IPS DF 19.7 (cell line): ENCODE measurements at regions not wholly inside any gene's neighbourhood (a gene's known extent, or its start where the extent isn't known, plus 50 kb on each side); places are given as distances from the start of the nearest gene placed in this dataset.

Experiments
- DNase-seq: peaks from one replicate; pipeline ENCODE4 v3.0.0-alpha.2; 2013; ENCODE audit warnings: low read depth, low spot score

GRCh38 chr6:14806101-14806500 lies 439.8 kb upstream of the JARID2 start:
- DNase-seq: no peak

GRCh38 chr6:14807130-14807529 lies 438.7 kb upstream of the JARID2 start:
- DNase-seq: no peak

GRCh38 chr6:14807971-14808370 lies 437.9 kb upstream of the JARID2 start:
- DNase-seq: no peak

GRCh38 chr6:14810021-14810420 lies 435.8 kb upstream of the JARID2 start:
- no peak for DNase-seq

- no peak for DNase-seq
Observed at GRCh38 chr6:14811775-14812428, 434.0 kb upstream of the JARID2 start.

- no peak for DNase-seq
Observed at GRCh38 chr6:14814016-14814415, 431.9 kb upstream of the JARID2 start.

- DNase-seq: no peak
Observed at GRCh38 chr6:14816116-14816859, 429.6 kb upstream of the JARID2 start.

GRCh38 chr6:14817074-14817473 lies 428.8 kb upstream of the JARID2 start:
- DNase-seq: no peak

- DNase-seq: no peak
Observed at GRCh38 chr6:14818422-14818884, 427.4 kb upstream of the JARID2 start.

- no peak for DNase-seq
Observed at GRCh38 chr6:14819001-14819400, 426.9 kb upstream of the JARID2 start.

GRCh38 chr6:14819840-14820420 lies 425.9 kb upstream of the JARID2 start:
- no peak for DNase-seq

GRCh38 chr6:14822012-14822553 lies 423.8 kb upstream of the JARID2 start:
- DNase-seq: no peak

GRCh38 chr6:14822679-14823078 lies 423.2 kb upstream of the JARID2 start:
- DNase-seq: no peak

GRCh38 chr6:14824060-14824459 lies 421.8 kb upstream of the JARID2 start:
- no peak for DNase-seq

- no peak for DNase-seq
Observed at GRCh38 chr6:14824484-14825275, 421.2 kb upstream of the JARID2 start.

GRCh38 chr6:14826456-14826855 lies 419.4 kb upstream of the JARID2 start:
- no peak for DNase-seq

GRCh38 chr6:14827354-14827753 lies 418.5 kb upstream of the JARID2 start:
- no peak for DNase-seq

GRCh38 chr6:14828201-14828611 lies 417.7 kb upstream of the JARID2 start:
- no peak for DNase-seq

- DNase-seq: no peak
Observed at GRCh38 chr6:14831070-14831469, 414.8 kb upstream of the JARID2 start.

GRCh38 chr6:14831937-14832336 lies 413.9 kb upstream of the JARID2 start:
- no peak for DNase-seq

GRCh38 chr6:14832427-14832826 lies 413.4 kb upstream of the JARID2 start:
- DNase-seq: no peak
